Caco-2 (cell line): ENCODE measurements at regions not wholly inside any gene's neighbourhood (a gene's known extent, or its start where the extent isn't known, plus 50 kb on each side); places are given as distances from the start of the nearest gene placed in this dataset.

Experiments used
- BruUV-seq: library from RNA; stranded (reverse); fragments of 400-500 nt; replicated peaks from 2 replicates; lab custom pipeline; 2021; lab: Mats Ljungman, UMichigan
- CTCF ChIA-PET: fragments of 300-600 bp; sonication (Branson Sonifier 250); formaldehyde crosslinking; loops from one replicate; lab custom pipeline; 2022; ENCODE audit warnings: antibody characterized with exemption; lab: Charles Lee
- POLR2A ChIA-PET: fragments of 300-600 bp; sonication (Branson Sonifier 250); formaldehyde crosslinking; loops from one replicate; lab custom pipeline; 2022; ENCODE audit warnings: antibody characterized with exemption; lab: Charles Lee
- DNase-seq, 2 experiments: peaks; one replicate each; pipeline versions ENCODE4 v3.0.0 to v3.0.0-alpha.2; 2020 to 2022
- H3K27me3 ChIP-seq: replicated peaks from 2 replicates; pipeline ENCODE4 v1.6.0; 2011; ENCODE audit warnings: low read length; ENCODE audit not compliant: control insufficient read depth, insufficient read depth
- H3K36me3 ChIP-seq: 2 replicates; pipeline ENCODE4 v1.5.1; 2011; ENCODE audit warnings: low read length; ENCODE audit not compliant: control insufficient read depth, insufficient read depth
- H3K4me1 ChIP-seq: fragments of 250-450 bp; sonication (Bioruptor Pico); 2 replicates; pipeline ENCODE4 v1.5.1; 2020; ENCODE audit warnings: mild to moderate bottlenecking
- H3K4me3 ChIP-seq: 2 replicates; pipeline ENCODE4 v1.5.1; 2011; ENCODE audit warnings: low read depth, mild to moderate bottlenecking, control low read depth, low read length
- H3K9me3 ChIP-seq: fragments of 250-450 bp; sonication (Bioruptor Pico); 2 replicates; pipeline ENCODE4 v1.5.1; 2020; ENCODE audit warnings: mild to moderate bottlenecking, moderate library complexity
- H3K27ac Mint-ChIP-seq: one replicate; pipeline ENCODE4 v1.8.0; 2022; ENCODE audit warnings: mixed read lengths; ENCODE audit not compliant: unreplicated experiment
- H3K27me3 Mint-ChIP-seq: one replicate; pipeline ENCODE4 v1.8.0; 2022; ENCODE audit warnings: mixed read lengths; ENCODE audit not compliant: insufficient read depth, unreplicated experiment
- H3K36me3 Mint-ChIP-seq: one replicate; pipeline ENCODE4 v1.8.0; 2022; ENCODE audit warnings: mild to moderate bottlenecking, mixed read lengths; ENCODE audit not compliant: insufficient read depth, unreplicated experiment
- H3K4me1 Mint-ChIP-seq: one replicate; pipeline ENCODE4 v1.8.0; 2022; ENCODE audit warnings: low read depth, mixed read lengths; ENCODE audit not compliant: unreplicated experiment
- H3K4me3 Mint-ChIP-seq: one replicate; pipeline ENCODE4 v1.8.0; 2022; ENCODE audit warnings: mild to moderate bottlenecking, moderate library complexity, mixed read lengths; ENCODE audit not compliant: unreplicated experiment
- H3K9me3 Mint-ChIP-seq: one replicate; pipeline ENCODE4 v1.8.0; 2022; ENCODE audit warnings: mixed read lengths; ENCODE audit not compliant: unreplicated experiment
- CTCF ChIP-seq, 2 experiments: fragments of 200-600 bp in 1 of 2; IDR thresholded peaks; 1 replicate in 1 of 2; 2 replicates in 1 of 2; pipeline versions ENCODE4 v1.5.1 to v1.8.0; 2011 to 2022; ENCODE audit warnings: antibody characterized with exemption in 1 of 2, control low read depth in 1 of 2, inconsistent platforms in 1 of 2, low read depth in 1 of 2, low read length in 1 of 2, mild to moderate bottlenecking in 1 of 2, moderate library complexity in 1 of 2; ENCODE audit not compliant: insufficient read depth in 1 of 2, severe bottlenecking in 1 of 2, unreplicated experiment in 1 of 2
- intact Hi-C: fragments of 100-400 bp; cut with micrococcal nuclease; formaldehyde crosslinking; loops from one replicate; pipeline ENCODE4 v1.10.0; 2022; ENCODE audit not compliant: unreplicated experiment

GRCh38 chr2:567865-568638, 109.2 kb downstream of the TMEM18 start:
- H3K4me1 ChIP-seq: no peaks in the 10 kb centered on the region
- intact Hi-C loops: no loop called here
- POLR2A ChIA-PET: no interaction called here
- H3K36me3 ChIP-seq: no peaks in the 10 kb centered on the region
- H3K4me3 ChIP-seq: no peak overlapping the region
- H3K27me3 ChIP-seq: no peaks in the 10 kb centered on the region; the same call in 1 of the 2 replicates
- CTCF ChIA-PET: no interaction called here
- BruUV-seq: no TSS peak
- H3K4me1 Mint-ChIP-seq: no peaks in the 10 kb centered on the region
- H3K36me3 Mint-ChIP-seq: peaks cover 5% of the 10 kb centered on the region
- DNase-seq: no peak
- H3K27me3 Mint-ChIP-seq: peaks cover 6% of the 10 kb centered on the region
- no peak overlapping the region for H3K4me3 Mint-ChIP-seq
- H3K9me3 ChIP-seq: 0 out of 2 replicates have a peak, but pooled peaks cover 4% of the 10 kb centered on the region
- no peak for TF ChIP-seq CTCF (IDR thresholded peaks at IDR 0.05; ENCODE audit: insufficient read depth in 1 of 2, low read depth in 1 of 2, low read length in 1 of 2, severe bottlenecking in 1 of 2, unreplicated experiment in 1 of 2)
- H3K27ac Mint-ChIP-seq: no peak overlapping the region
- peaks cover 35% of the 10 kb centered on the region for H3K9me3 Mint-ChIP-seq

GRCh38 chr2:567496-567864, 109.7 kb downstream of the TMEM18 start:
- Histone ChIP-seq H3K4me1 (no peaks in the 10 kb centered on the region), H3K9me3 (0 out of 2 replicates have a peak, but pooled peaks cover 4% of the 10 kb centered on the region), H3K36me3 (no peaks in the 10 kb centered on the region), H3K4me3 (no peak overlapping the region), H3K27me3 (no peaks in the 10 kb centered on the region; the same call in 1 of the 2 replicates)
- no peak for DNase-seq
- ChIA-PET CTCF (no interaction called here), POLR2A (no interaction called here)
- peaks cover 6% of the 10 kb centered on the region for H3K27me3 Mint-ChIP-seq
- peaks cover 35% of the 10 kb centered on the region for H3K9me3 Mint-ChIP-seq
- no peak overlapping the region for H3K4me3 Mint-ChIP-seq
- no peaks in the 10 kb centered on the region for H3K4me1 Mint-ChIP-seq
- H3K36me3 Mint-ChIP-seq: peaks cover 5% of the 10 kb centered on the region
- intact Hi-C loops: no loop called here
- no peak overlapping the region for H3K27ac Mint-ChIP-seq
- BruUV-seq: no TSS peak
- no peak for TF ChIP-seq CTCF (IDR thresholded peaks at IDR 0.05; ENCODE audit: insufficient read depth in 1 of 2, low read depth in 1 of 2, low read length in 1 of 2, severe bottlenecking in 1 of 2, unreplicated experiment in 1 of 2)

DNA sequence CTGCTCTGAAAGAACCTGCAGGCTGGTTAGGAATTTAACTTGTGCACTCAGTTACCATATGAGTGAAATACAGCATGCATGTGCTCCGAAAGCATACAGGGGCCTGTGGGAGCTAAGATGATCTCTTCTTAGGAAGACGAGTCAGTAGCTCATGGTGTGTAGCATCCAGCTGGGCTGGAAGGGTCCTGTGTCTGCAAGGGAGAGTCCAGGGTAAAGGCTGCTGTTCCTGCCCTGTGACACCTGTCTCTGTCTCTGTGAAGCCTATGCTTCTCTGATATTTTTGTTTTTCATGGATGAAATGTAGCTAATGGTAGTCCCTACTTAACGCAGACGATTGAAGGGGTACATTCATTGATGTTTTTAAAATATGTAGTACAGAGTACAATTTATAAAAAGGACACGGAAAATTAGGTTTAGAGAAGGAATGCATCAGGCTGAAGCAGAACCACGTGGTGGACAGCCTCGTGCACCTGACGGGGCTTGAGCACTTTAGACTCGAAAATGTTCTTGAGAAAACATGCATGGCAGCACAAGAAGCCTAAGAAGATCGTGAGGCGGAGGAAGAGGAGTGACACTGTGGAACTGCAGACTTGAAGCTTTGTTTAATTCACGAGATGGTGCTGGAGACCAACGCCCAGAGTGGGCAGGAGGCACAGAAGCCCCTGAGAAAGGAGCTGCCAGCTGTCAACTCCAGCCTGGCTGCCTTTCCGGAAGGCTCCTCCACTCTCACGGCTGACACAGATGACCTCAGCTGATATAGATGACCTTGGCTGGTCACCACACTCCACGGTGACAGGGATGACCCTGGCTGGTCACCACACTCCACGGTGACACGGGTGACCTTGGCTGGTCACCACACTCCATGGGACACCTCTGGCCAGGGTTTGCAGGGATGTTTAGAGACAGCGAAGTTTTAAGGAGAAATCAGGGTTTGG, 110.6 kb downstream of the TMEM18 start:
- Histone ChIP-seq H3K36me3 (no peaks in the 10 kb centered on the region), H3K4me3 (no peak overlapping the region), H3K4me1 (no peaks in the 10 kb centered on the region), H3K27me3 (no peaks in the 10 kb centered on the region; the same call in 1 of the 2 replicates), H3K9me3 (0 out of 2 replicates have a peak, but pooled peaks cover 4% of the 10 kb centered on the region)
- Mint-ChIP-seq H3K36me3 (peaks cover 5% of the 10 kb centered on the region), H3K27me3 (peaks cover 8% of the 10 kb centered on the region), H3K27ac (no peak overlapping the region), H3K9me3 (peaks cover 29% of the 10 kb centered on the region), H3K4me1 (no peaks in the 10 kb centered on the region), H3K4me3 (no peak overlapping the region)
- intact Hi-C loops: no loop called here
- POLR2A ChIA-PET: no interaction called here
- no peak for DNase-seq
- no peak for TF ChIP-seq CTCF (IDR thresholded peaks at IDR 0.05; ENCODE audit: insufficient read depth in 1 of 2, low read depth in 1 of 2, low read length in 1 of 2, severe bottlenecking in 1 of 2, unreplicated experiment in 1 of 2)
- no TSS peak for BruUV-seq
- CTCF ChIA-PET: no interaction called here
